KMS-11 (cell line): ENCODE measurements at regions not wholly inside any gene's neighbourhood (a gene's known extent, or its start where the extent isn't known, plus 50 kb on each side); places are given as distances from the start of the nearest gene placed in this dataset.
A peak's percentile ranks its signal among the peaks of the same experiment; 100 is the strongest.

ENCODE experiments used
- H2AFZ ChIP-seq: fragments of 200-600 bp; sonication (generic); 2 replicates; pipeline ENCODE4 v1.6.1; 2016; ENCODE audit warnings: antibody characterized with exemption, mixed run types, low read depth
- H3K27ac ChIP-seq: fragments of 200-600 bp; sonication (generic); 2 replicates; pipeline ENCODE4 v1.6.1; 2016; ENCODE audit warnings: mild to moderate bottlenecking, mixed run types
- H3K27me3 ChIP-seq: fragments of 200-600 bp; sonication (generic); 2 replicates; pipeline ENCODE4 v1.6.1; 2017; ENCODE audit warnings: mild to moderate bottlenecking, low read depth, mixed run types, moderate library complexity; ENCODE audit not compliant: insufficient read depth
- H3K36me3 ChIP-seq: fragments of 200-600 bp; sonication (generic); 2 replicates; pipeline ENCODE4 v1.6.1; 2017; ENCODE audit warnings: mild to moderate bottlenecking, mixed run types; ENCODE audit not compliant: insufficient read depth
- H3K4me1 ChIP-seq: fragments of 200-600 bp; sonication (generic); 2 replicates; pipeline ENCODE4 v1.6.1; 2016; ENCODE audit warnings: mild to moderate bottlenecking, low read depth, mixed run types; ENCODE audit not compliant: poor library complexity, severe bottlenecking
- H3K4me2 ChIP-seq: fragments of 200-600 bp; sonication (generic); 2 replicates; pipeline ENCODE4 v1.7.0; 2016; ENCODE audit warnings: mild to moderate bottlenecking, mixed run types
- H3K4me3 ChIP-seq: fragments of 200-600 bp; sonication (generic); IDR thresholded peaks from 2 replicates; pipeline ENCODE4 v1.6.1; 2017; ENCODE audit warnings: low read depth, low read length, mixed read lengths; ENCODE audit not compliant: insufficient read depth
- H3K79me2 ChIP-seq: fragments of 200-600 bp; sonication (generic); 2 replicates; pipeline ENCODE4 v1.6.1; 2016; ENCODE audit warnings: low read depth, mixed run types; ENCODE audit not compliant: insufficient read depth
- H3K9ac ChIP-seq: fragments of 200-600 bp; sonication (generic); 2 replicates; pipeline ENCODE4 v1.6.1; 2016; ENCODE audit warnings: mild to moderate bottlenecking, mixed run types
- H4K20me1 ChIP-seq: fragments of 200-600 bp; sonication (generic); 2 replicates; pipeline ENCODE4 v1.6.1; 2016; ENCODE audit warnings: mild to moderate bottlenecking, mixed run types; ENCODE audit not compliant: insufficient read depth
- CTCF ChIP-seq: fragments of 200-600 bp; sonication (generic); conservative IDR thresholded peaks from 2 replicates; pipeline ENCODE4 v1.6.1; 2017; ENCODE audit warnings: low read depth, mild to moderate bottlenecking, antibody characterized with exemption, low read length, moderate library complexity, mixed read lengths

DNA sequence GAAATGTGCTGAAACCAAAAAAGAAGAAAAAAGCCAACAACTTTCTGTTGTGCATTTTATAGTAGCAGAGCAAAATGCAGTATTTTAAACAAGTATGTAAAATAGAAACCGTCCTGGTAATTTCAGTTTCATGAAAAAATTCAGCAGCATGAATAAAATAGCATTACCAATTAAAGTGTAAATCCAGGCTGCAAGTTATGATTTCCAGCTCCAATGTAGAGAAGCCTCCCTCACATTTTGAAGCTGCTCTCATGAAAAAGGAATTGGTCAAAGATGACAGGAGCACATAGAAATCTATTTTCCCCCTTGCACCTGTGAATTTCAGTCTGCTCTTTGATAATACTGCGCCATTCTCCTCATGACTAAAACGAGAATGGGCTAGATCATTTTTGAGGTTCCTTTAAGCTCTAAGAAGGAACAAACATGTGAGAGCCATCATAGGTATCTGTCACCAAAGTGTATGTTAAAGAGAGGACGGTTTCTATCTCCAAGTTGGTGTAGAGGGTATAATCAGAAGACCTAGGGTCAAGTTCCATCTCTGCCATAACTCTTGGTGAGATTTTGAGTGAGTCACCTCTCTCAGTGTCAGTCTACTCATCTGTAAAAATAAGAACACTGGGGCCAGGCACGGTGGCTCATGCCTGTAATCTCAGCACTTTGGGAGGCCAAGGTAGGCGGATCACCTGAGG, 107.5 kb downstream of the MTPAP start:
- H3K27ac ChIP-seq, result peak overlapping the region; percentile 36; the same call in 1 of the 2 replicates
- no peaks in the 10 kb centered on the region for H3K27me3 ChIP-seq

GRCh38 chr10:30238836-30239235, 110.2 kb downstream of the MTPAP start:
- no peaks in the 10 kb centered on the region for H3K36me3 ChIP-seq
- H3K27ac ChIP-seq, result no peak overlapping the region
- peaks cover 17% of the 10 kb centered on the region for H3K4me1 ChIP-seq
- no peak overlapping the region for H3K4me2 ChIP-seq
- no peak overlapping the region for H2AFZ ChIP-seq
- no peaks in the 10 kb centered on the region for H4K20me1 ChIP-seq
- no peaks in the 10 kb centered on the region for H3K27me3 ChIP-seq
- TF ChIP-seq CTCF, result no peak
- H3K9ac ChIP-seq, result no peak overlapping the region
- H3K79me2 ChIP-seq, result no peaks in the 10 kb centered on the region
- H3K4me3 ChIP-seq, result no peak overlapping the region

More for the DNA sequence above, 107.5 kb downstream of the MTPAP start:
- H3K9ac ChIP-seq, result no peak overlapping the region; the same call in 1 of the 2 replicates
- peak overlapping the region; percentile 20 for H2AFZ ChIP-seq
- peak; percentile 17; the same call in 1 of the 2 replicates for TF ChIP-seq CTCF
- no peaks in the 10 kb centered on the region for H3K36me3 ChIP-seq
- H3K4me1 ChIP-seq, result peaks cover 17% of the 10 kb centered on the region
- H4K20me1 ChIP-seq, result no peaks in the 10 kb centered on the region
- H3K79me2 ChIP-seq, result no peaks in the 10 kb centered on the region
- no peak overlapping the region for H3K4me3 ChIP-seq
- peak overlapping the region; percentile 33 for H3K4me2 ChIP-seq

DNA sequence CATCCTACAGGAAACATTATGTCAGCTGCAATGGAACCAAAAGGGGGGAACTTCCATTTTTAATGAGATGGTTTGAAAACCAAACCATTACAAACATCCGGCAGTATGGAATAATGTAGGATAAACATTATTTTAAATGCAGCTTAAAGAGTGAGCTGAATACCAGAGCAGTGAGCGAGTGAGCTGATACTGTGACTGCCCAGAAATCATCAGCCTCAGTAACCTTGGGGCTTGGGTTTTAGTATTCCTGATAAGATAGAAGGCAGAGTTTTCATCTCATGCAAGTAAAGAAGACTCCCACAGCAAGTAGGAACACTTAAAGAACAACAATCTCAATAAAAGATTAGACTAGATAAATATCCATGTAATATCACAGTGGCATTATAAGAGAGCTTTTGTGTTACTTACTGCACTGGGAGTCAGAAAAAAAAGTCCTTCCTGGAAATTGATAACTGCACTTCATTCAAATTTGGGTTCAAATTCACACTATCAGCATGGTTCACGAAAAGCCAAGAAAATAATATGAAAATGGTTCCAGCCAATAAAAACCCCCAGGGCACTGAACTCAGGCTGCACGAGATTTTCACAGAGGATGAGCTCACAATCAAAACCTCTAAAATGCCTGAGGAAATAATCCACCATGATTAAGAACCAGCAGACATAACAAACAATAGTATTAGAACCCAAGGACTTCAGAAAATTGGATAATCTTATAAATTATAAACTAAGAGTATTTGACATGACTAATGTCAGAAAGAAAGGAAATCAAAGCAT, 115.7 kb downstream of the MTPAP start:
- Histone ChIP-seq H4K20me1 (no peaks in the 10 kb centered on the region), H3K27ac (no peak overlapping the region), H3K4me3 (no peak overlapping the region), H3K79me2 (no peaks in the 10 kb centered on the region), H3K9ac (no peak overlapping the region), H3K36me3 (no peaks in the 10 kb centered on the region), H3K4me2 (no peak overlapping the region), H3K27me3 (no peaks in the 10 kb centered on the region), H2AFZ (no peak overlapping the region), H3K4me1 (no peaks in the 10 kb centered on the region)
- no peak for TF ChIP-seq CTCF

- Histone ChIP-seq H3K4me2 (no peak overlapping the region), H3K9ac (no peak overlapping the region), H4K20me1 (no peaks in the 10 kb centered on the region), H3K27ac (no peak overlapping the region), H3K4me1 (no peaks in the 10 kb centered on the region), H3K79me2 (no peaks in the 10 kb centered on the region), H3K36me3 (no peaks in the 10 kb centered on the region), H3K4me3 (no peak overlapping the region), H2AFZ (no peak overlapping the region), H3K27me3 (no peaks in the 10 kb centered on the region)
- no peak for TF ChIP-seq CTCF
Observed at GRCh38 chr10:30231709-30232108, 117.4 kb downstream of the MTPAP start.
